Spinal cord (tissue), 9 donors: ENCODE measurements at regions not wholly inside any gene's neighbourhood (a gene's known extent, or its start where the extent isn't known, plus 50 kb on each side); places are given as distances from the start of the nearest gene placed in this dataset.
A peak's percentile ranks its signal among the peaks of the same experiment; 100 is the strongest.

Experiments used
- DNase-seq, 6 donors: peaks; one replicate each; pipeline versions ENCODE4 v3.0.0 to v3.0.0-alpha.2; 2013 to 2015; ENCODE audit warnings: low spot score in 6 of 6, low read depth in 4 of 6
- H3K27ac ChIP-seq: one replicate; pipeline ENCODE4 v1.5.1; 2013; ENCODE audit warnings: low read depth, low read length, control low read depth
- H3K27me3 ChIP-seq: one replicate; pipeline ENCODE4 v1.6.1; 2013; ENCODE audit warnings: low read length; ENCODE audit not compliant: control insufficient read depth, insufficient read depth
- H3K36me3 ChIP-seq: one replicate; pipeline ENCODE4 v1.6.1; 2013; ENCODE audit warnings: low read length; ENCODE audit not compliant: control insufficient read depth, insufficient read depth
- H3K4me1 ChIP-seq: one replicate; pipeline ENCODE4 v1.6.1; 2013; ENCODE audit warnings: low read length; ENCODE audit not compliant: control insufficient read depth, insufficient read depth
- H3K4me3 ChIP-seq: one replicate; pipeline ENCODE4 v1.5.1; 2013; ENCODE audit warnings: low read depth, low read length, control low read depth
- H3K9me3 ChIP-seq: one replicate; pipeline ENCODE4 v1.6.1; 2013; ENCODE audit warnings: low read length; ENCODE audit not compliant: control insufficient read depth, insufficient read depth
- WGBS: methylation state at CpG from one replicate; pipeline ENCODE4 v1.1.5; 2013; ENCODE audit warnings: missing lambda C conversion rate; ENCODE audit not compliant: insufficient coverage; 5-methylcytosine and 5-hydroxymethylcytosine counted together
- donor health status: healthy.

- H3K4me1 ChIP-seq: no peaks in the 10 kb centered on the region
- WGBS: 39% methylated on average over 2 of the region's 4 CpGs
- H3K9me3 ChIP-seq: no peaks in the 10 kb centered on the region
- no peak overlapping the region for H3K27ac ChIP-seq
- no peak overlapping the region for H3K4me3 ChIP-seq
- H3K27me3 ChIP-seq: no peaks in the 10 kb centered on the region
- H3K36me3 ChIP-seq: no peaks in the 10 kb centered on the region
- DNase-seq: peak in 1 of 6 donors; percentile 80
Measured at GRCh38 chr14:22320362-22320750, 268.7 kb downstream of the DAD1 start.

DNA sequence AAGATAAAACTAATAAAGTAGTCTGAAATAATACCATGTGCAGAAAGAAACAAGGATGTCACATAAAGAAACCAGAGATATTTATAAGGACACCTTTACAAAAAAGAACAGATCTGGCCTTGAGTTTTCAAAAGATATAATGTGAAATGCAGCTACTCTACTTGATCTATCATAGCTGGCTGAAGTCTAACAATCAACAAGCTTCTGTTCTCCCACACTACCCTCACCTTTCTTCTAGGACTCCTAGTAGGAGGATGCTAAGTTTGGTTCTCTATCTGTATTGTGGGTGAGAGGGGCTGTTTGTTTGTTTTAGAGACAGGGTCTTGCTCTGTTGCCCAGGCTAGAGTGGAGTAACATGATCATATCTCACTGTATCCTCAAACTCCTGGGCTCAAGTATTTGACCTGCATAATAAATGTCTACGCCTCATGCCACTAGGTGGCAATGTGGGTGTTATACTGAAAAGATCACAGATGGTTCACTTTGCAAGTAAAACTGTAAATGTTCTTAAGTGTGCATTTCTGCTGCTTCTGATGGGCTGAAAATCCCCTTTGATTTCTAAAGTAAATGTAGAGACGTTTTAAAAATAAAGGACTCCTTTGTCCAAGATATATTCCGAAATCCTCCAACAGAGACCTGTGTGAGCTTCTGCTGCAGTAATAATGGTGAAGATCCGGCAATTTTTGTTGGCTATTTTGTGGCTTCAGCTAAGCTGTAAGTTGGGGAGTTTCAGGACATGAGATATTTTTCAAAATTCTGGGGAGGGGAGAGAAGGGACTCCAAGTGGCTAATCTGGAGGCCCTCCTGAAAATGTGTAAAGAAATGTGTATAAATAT is 269.3 kb downstream of the DAD1 start:
- Histone ChIP-seq H3K27ac (no peak overlapping the region), H3K9me3 (no peaks in the 10 kb centered on the region), H3K36me3 (no peaks in the 10 kb centered on the region), H3K27me3 (no peaks in the 10 kb centered on the region), H3K4me3 (no peak overlapping the region), H3K4me1 (no peaks in the 10 kb centered on the region)
- WGBS: 67% methylated on average over 1 of the region's 4 CpGs
- peak in 3 of 6 donors; percentile 53 to 91 (median 78) for DNase-seq

DNA sequence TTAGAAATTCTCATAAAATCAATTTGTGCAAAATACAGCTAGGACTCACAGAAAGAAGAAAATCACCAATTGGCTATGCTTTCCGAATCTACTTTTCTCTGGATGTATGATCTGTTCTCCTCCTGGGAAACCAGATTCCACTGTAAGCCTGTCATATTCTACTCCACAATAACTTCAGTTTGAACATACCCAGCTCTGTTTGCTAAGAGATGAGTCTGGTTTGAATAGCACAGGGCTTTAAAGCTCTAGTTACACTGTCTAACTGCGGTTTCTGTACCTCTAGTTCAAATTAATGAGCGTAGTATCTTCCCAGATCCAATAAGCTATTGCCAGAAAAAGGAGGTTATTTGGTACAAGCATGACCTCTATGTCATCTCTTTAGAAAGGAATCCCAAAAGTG is 270.1 kb downstream of the DAD1 start:
- no peak for DNase-seq
- Histone ChIP-seq H3K27ac (no peak overlapping the region), H3K4me1 (no peaks in the 10 kb centered on the region), H3K27me3 (no peaks in the 10 kb centered on the region), H3K36me3 (no peaks in the 10 kb centered on the region), H3K9me3 (no peaks in the 10 kb centered on the region), H3K4me3 (no peak overlapping the region)
- WGBS: no CpG with 5 or more reads among the region's 3 CpGs

GRCh38 chr14:22316473-22316872 is 272.6 kb downstream of the DAD1 start:
- WGBS: no CpG with 5 or more reads among the region's 1 CpG

GRCh38 chr14:22315336-22315735 is 273.7 kb downstream of the DAD1 start:
- no peak for DNase-seq
- Histone ChIP-seq H3K36me3 (no peaks in the 10 kb centered on the region), H3K27me3 (no peaks in the 10 kb centered on the region), H3K27ac (no peak overlapping the region), H3K4me1 (no peaks in the 10 kb centered on the region), H3K9me3 (no peaks in the 10 kb centered on the region), H3K4me3 (no peak overlapping the region)
- 100% methylated on average over 2 of the region's 3 CpGs for WGBS

More at GRCh38 chr14:22316473-22316872, 272.6 kb downstream of the DAD1 start:
- Histone ChIP-seq H3K9me3 (no peaks in the 10 kb centered on the region), H3K4me3 (no peak overlapping the region), H3K27me3 (no peaks in the 10 kb centered on the region), H3K27ac (no peak overlapping the region), H3K4me1 (no peaks in the 10 kb centered on the region), H3K36me3 (no peaks in the 10 kb centered on the region)
- DNase-seq: no peak

GRCh38 chr14:22314183-22314820 is 274.7 kb downstream of the DAD1 start:
- DNase-seq: peak in 3 of 6 donors; percentile 39 to 77 (median 68)
- H3K36me3 ChIP-seq: no peaks in the 10 kb centered on the region
- 48% methylated on average over 4 of the region's 6 CpGs for WGBS

GRCh38 chr14:22313172-22313801 is 275.7 kb downstream of the DAD1 start:
- no peak overlapping the region for H3K27ac ChIP-seq
- no peaks in the 10 kb centered on the region for H3K4me1 ChIP-seq
- no peak for DNase-seq
- no peaks in the 10 kb centered on the region for H3K9me3 ChIP-seq
- no CpG with 5 or more reads among the region's 1 CpG for WGBS
- no peaks in the 10 kb centered on the region for H3K27me3 ChIP-seq
- no peak overlapping the region for H3K4me3 ChIP-seq
- H3K36me3 ChIP-seq: no peaks in the 10 kb centered on the region

More at GRCh38 chr14:22314183-22314820, 274.7 kb downstream of the DAD1 start:
- Histone ChIP-seq H3K27me3 (no peaks in the 10 kb centered on the region), H3K4me1 (no peaks in the 10 kb centered on the region), H3K9me3 (no peaks in the 10 kb centered on the region), H3K27ac (no peak overlapping the region), H3K4me3 (no peak overlapping the region)

DNA sequence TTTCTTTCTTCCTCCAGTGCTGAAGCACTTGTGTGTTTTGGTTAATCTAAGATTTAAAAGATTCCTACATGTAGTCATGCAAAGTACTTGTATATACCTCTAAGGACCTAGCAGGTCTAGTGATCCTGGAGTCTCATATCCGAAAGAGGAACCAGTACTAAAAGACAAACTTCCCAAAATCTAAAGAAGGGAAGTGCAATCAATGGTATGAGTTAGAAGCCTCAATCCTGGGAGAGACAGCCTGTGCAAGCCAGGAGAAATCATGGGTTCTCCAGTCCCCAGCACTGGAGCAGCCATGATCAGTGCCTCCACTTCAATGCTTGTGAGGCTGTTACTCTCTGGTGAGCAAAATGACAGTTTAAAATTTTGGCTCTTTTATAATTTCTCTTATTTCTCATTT is 277.4 kb downstream of the DAD1 start:
- Histone ChIP-seq H3K36me3 (no peaks in the 10 kb centered on the region), H3K4me3 (no peak overlapping the region), H3K9me3 (no peaks in the 10 kb centered on the region), H3K27ac (no peak overlapping the region), H3K4me1 (no peaks in the 10 kb centered on the region), H3K27me3 (no peaks in the 10 kb centered on the region)
- no CpG with 5 or more reads among the region's 1 CpG for WGBS
- no peak for DNase-seq

- Histone ChIP-seq H3K4me1 (no peaks in the 10 kb centered on the region), H3K36me3 (no peaks in the 10 kb centered on the region), H3K27me3 (no peaks in the 10 kb centered on the region), H3K27ac (no peak overlapping the region), H3K4me3 (no peak overlapping the region), H3K9me3 (no peaks in the 10 kb centered on the region)
- no peak for DNase-seq
- 100% methylated on average over 1 of the region's 5 CpGs for WGBS
Measured at GRCh38 chr14:22305607-22306006, 283.4 kb downstream of the DAD1 start.
